K562 (cell line): ENCODE measurements at regions not wholly inside any gene's neighbourhood (a gene's known extent, or its start where the extent isn't known, plus 50 kb on each side); places are given as distances from the start of the nearest gene placed in this dataset.

Experiments
- ESRRA ChIP-seq: fragments of 450-650 bp; IDR thresholded peaks from 2 replicates; pipeline ENCODE4 v1.6.1; 2014; ENCODE audit warnings: low read depth, mild to moderate bottlenecking, moderate library complexity, borderline replicate concordance
- FIP1L1 ChIP-seq: fragments of 200-400 bp; formaldehyde crosslinking; IDR thresholded peaks from 2 replicates; pipeline ENCODE4 v1.6.1; 2018; ENCODE audit warnings: mild to moderate bottlenecking, low read depth, low read length; ENCODE audit not compliant: poor library complexity, severe bottlenecking
- FOXM1 ChIP-seq, 2 experiments: fragments of 450-650 bp in 1 of 2; sonication (generic) in 1 of 2; formaldehyde crosslinking in 1 of 2; IDR thresholded peaks; 2 replicates each; pipeline versions ENCODE4 v1.6.1 to v1.9.0; 2017 to 2022; ENCODE audit warnings: low read depth in 2 of 2, mild to moderate bottlenecking in 2 of 2, missing genetic modification reagents in 1 of 2, moderate library complexity in 1 of 2
- GABPA ChIP-seq: fragments of 200-800 bp; sonication (Bioruptor generic); conservative IDR thresholded peaks from 2 replicates; pipeline ENCODE4 v1.6.1; 2016; ENCODE audit warnings: low read depth, missing genetic modification characterization, missing compliant biosample characterization
- GABPB1 ChIP-seq: sonication (generic); formaldehyde crosslinking; IDR thresholded peaks from 2 replicates; pipeline ENCODE4 v1.8.0; 2022; ENCODE audit warnings: mild to moderate bottlenecking, missing genetic modification reagents
- LARP7 ChIP-seq: fragments of 450-650 bp; IDR thresholded peaks from 2 replicates; pipeline ENCODE4 v1.6.1; 2016
- MYBL2 ChIP-seq, 2 experiments: fragments of 450-650 bp in 1 of 2; sonication (generic) in 1 of 2; formaldehyde crosslinking in 1 of 2; IDR thresholded peaks; 2 replicates each; pipeline versions ENCODE4 v1.6.1 to v1.8.1; 2017 to 2022; ENCODE audit warnings: borderline replicate concordance in 1 of 2, inconsistent platforms in 1 of 2, low read depth in 1 of 2, mild to moderate bottlenecking in 1 of 2, missing genetic modification reagents in 1 of 2, moderate library complexity in 1 of 2
- NR2C2 ChIP-seq, 2 experiments: fragments of 200-800 bp in 1 of 2; sonication (Bioruptor generic) in 1 of 2; sonication (generic) in 1 of 2; formaldehyde crosslinking in 1 of 2; IDR thresholded peaks; 2 replicates each; pipeline versions ENCODE4 v1.6.1 to v1.8.0; 2016 to 2022; ENCODE audit warnings: mild to moderate bottlenecking in 1 of 2, missing compliant biosample characterization in 1 of 2, missing genetic modification characterization in 1 of 2, missing genetic modification reagents in 1 of 2
- PHF21A ChIP-seq: fragments of 450-650 bp; IDR thresholded peaks from 2 replicates; pipeline ENCODE4 v1.6.1; 2017; ENCODE audit warnings: low read depth, borderline replicate concordance
- POLR2A ChIP-seq: fragments of 450-650 bp; conservative IDR thresholded peaks from 2 replicates; pipeline ENCODE4 v1.6.1; 2016
- SMAD3 ChIP-seq: fragments of 450-650 bp; formaldehyde crosslinking; conservative IDR thresholded peaks from 2 replicates; pipeline ENCODE4 v1.4.0; 2020; ENCODE audit warnings: mild to moderate bottlenecking
- ZNF253 ChIP-seq: fragments of 250-450 bp; sonication (Bioruptor Pico); conservative IDR thresholded peaks from 2 replicates; pipeline ENCODE4 v1.6.1; 2021; ENCODE audit warnings: mild to moderate bottlenecking
- ZNF274 ChIP-seq: IDR thresholded peaks from 2 replicates; pipeline ENCODE4 v1.6.1; 2011; ENCODE audit warnings: low read depth, mild to moderate bottlenecking, low read length, moderate library complexity, borderline replicate concordance
- TF ChIP-seq, protein P1 (sequence below), 3 experiments: IDR thresholded peaks in 2 of 3; conservative IDR thresholded peaks in 1 of 3; 2 replicates each; pipeline ENCODE4 v1.5.1; 2011 to 2012; ENCODE audit warnings: low read length in 3 of 3, mild to moderate bottlenecking in 3 of 3, control low read depth in 2 of 3, improper control_type of control experiment in 1 of 3, inconsistent platforms in 1 of 3, low read depth in 1 of 3, mixed read lengths in 1 of 3, moderate library complexity in 1 of 3; ENCODE audit not compliant: insufficient read depth in 2 of 3

DNA sequence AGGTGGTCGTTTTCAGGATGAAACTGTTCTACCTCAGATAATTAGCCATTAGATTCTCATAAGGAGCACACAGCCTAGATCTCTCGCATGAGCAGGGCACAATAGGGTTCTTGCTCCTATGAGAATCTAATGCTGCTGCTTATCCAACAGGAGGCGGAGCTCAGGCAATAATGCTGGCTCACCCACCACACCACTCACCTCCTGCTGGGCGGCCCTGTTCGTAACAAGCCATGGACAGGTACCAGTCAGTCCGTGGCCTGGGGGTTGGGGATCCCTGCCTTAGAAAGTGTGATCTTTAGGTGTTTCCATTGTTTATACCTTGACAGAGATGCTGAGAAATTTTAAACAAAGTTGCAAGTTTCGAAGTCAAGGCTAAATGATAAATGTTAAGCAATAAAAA, 344.6 kb upstream of the HTR2A start:
- TF ChIP-seq, protein P1, sequence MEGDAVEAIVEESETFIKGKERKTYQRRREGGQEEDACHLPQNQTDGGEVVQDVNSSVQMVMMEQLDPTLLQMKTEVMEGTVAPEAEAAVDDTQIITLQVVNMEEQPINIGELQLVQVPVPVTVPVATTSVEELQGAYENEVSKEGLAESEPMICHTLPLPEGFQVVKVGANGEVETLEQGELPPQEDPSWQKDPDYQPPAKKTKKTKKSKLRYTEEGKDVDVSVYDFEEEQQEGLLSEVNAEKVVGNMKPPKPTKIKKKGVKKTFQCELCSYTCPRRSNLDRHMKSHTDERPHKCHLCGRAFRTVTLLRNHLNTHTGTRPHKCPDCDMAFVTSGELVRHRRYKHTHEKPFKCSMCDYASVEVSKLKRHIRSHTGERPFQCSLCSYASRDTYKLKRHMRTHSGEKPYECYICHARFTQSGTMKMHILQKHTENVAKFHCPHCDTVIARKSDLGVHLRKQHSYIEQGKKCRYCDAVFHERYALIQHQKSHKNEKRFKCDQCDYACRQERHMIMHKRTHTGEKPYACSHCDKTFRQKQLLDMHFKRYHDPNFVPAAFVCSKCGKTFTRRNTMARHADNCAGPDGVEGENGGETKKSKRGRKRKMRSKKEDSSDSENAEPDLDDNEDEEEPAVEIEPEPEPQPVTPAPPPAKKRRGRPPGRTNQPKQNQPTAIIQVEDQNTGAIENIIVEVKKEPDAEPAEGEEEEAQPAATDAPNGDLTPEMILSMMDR (IDR thresholded peaks at IDR 0.05 in 2 of 3, conservative IDR thresholded peaks at IDR 0.05 in 1 of 3; ENCODE audit: insufficient read depth in 2 of 3, low read depth in 1 of 3, low read length in 3 of 3): peak in 2 of 3 experiments; percentile 13 to 49; a peak in 3 of 6 replicates
- TF ChIP-seq SMAD3 (CRISPR knock-in tag) (no peak), ESRRA (no peak), NR2C2 (CRISPR knock-in tag; IDR thresholded peaks at IDR 0.05) (no peak), NR2C2 (tag; IDR thresholded peaks at IDR 0.05) (no peak), GABPA (tag) (no peak), GABPB1 (CRISPR knock-in tag) (no peak), LARP7 (no peak), FOXM1 (IDR thresholded peaks at IDR 0.05; ENCODE audit: low read depth) (no peak), FOXM1 (CRISPR knock-in tag; IDR thresholded peaks at IDR 0.05; ENCODE audit: low read depth) (no peak), MYBL2 (IDR thresholded peaks at IDR 0.05; ENCODE audit: low read depth) (no peak), MYBL2 (CRISPR knock-in tag; IDR thresholded peaks at IDR 0.05; ENCODE audit: borderline replicate concordance) (no peak), FIP1L1 (no peak), ZNF253 (CRISPR knock-in tag) (no peak), PHF21A (no peak), ZNF274 (no peak), POLR2A (no peak)
